ENCODE measurements at regions not wholly inside any gene's neighbourhood (a gene's known extent, or its start where the extent isn't known, plus 50 kb on each side); places are given as distances from the start of the nearest gene placed in this dataset.

DNA sequence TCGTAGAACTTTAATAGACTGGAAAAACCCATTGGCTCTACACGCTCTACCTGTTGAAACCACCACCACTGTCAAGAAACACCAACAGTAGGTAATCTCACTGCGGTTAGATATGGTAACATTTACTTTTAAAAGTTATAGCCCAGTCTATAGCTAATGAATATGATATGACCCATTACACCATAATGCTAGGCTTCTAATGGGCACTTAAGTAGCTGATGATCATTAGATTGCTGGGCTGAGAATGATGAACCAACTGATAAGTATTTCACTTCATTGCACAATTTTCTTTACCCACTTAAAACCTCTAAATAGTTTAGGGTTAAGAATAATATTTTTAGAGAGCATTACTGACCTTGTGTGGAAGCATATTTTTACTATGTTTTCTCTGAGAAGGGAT lies 788.9 kb upstream of the CA10 start:
- H2AK5ac ChIP-seq (ENCODE audit: low read depth, low read length), result no peak overlapping the region
- CTCF ChIA-PET, result no interaction called here
- no peak overlapping the region for H3K56ac ChIP-seq (ENCODE audit: extremely low read depth, insufficient read depth, low read length)
- no peaks in the 10 kb centered on the region for H3K9me1 ChIP-seq (ENCODE audit: insufficient read depth, low read length)
- H3K4me3 ChIP-seq (ENCODE audit: insufficient read depth, low read depth, low read length), result no peak overlapping the region
- H3K14ac ChIP-seq (replicated peaks; ENCODE audit: low read depth, low read length), result no peak overlapping the region
- no peak overlapping the region for H2BK120ac ChIP-seq (ENCODE audit: low read depth, low read length)
- H2BK15ac ChIP-seq (ENCODE audit: low read depth, low read length), result no peak overlapping the region
- no peak overlapping the region for H2BK20ac ChIP-seq (ENCODE audit: low read depth, low read length)
- no peak for ATAC-seq (ENCODE audit: low read depth)
- H3K18ac ChIP-seq (ENCODE audit: low read depth, low read length), result no peak overlapping the region
- peaks cover 13% of the 10 kb centered on the region for H3K9me3 ChIP-seq (ENCODE audit: control insufficient read depth, insufficient read depth, low read length)
- dilution Hi-C loops (cut with HindIII; ENCODE audit: low sequenced_read_pairs, unreplicated experiment) (no loop called here), in situ Hi-C loops (cut with MboI; ENCODE audit: low sequenced_read_pairs) (no loop called here), intact Hi-C loops (cut with micrococcal nuclease) (no loop called here)
- WGBS, 2 experiments (ENCODE audit: extremely low coverage in 2 of 2, insufficient read length in 1 of 2), result no CpG with 5 or more reads among the region's 3 CpGs
- no TSS peak for BruUV-seq (replicated peaks)
- no peak overlapping the region for H2AFZ ChIP-seq (replicated peaks; ENCODE audit: low read length, poor library complexity)
- no peak overlapping the region for H2BK5ac ChIP-seq (ENCODE audit: low read depth, low read length, poor library complexity, severe bottlenecking)
- H3K9ac ChIP-seq (ENCODE audit: low read depth, low read length), result no peak overlapping the region
- H4K20me1 ChIP-seq (ENCODE audit: insufficient read depth, low read length), result no peaks in the 10 kb centered on the region
- no peaks in the 10 kb centered on the region for H3K4me1 ChIP-seq (ENCODE audit: control insufficient read depth, insufficient read depth, low read length)
- H3K4ac ChIP-seq (ENCODE audit: low read depth, low read length), result no peak overlapping the region
- H3K36me3 ChIP-seq (ENCODE audit: control insufficient read depth, insufficient read depth, low read length), result no peaks in the 10 kb centered on the region
- TF ChIP-seq RFX5 (IDR thresholded peaks at IDR 0.05; ENCODE audit: low read depth, low read length), result no peak
- TF ChIP-seq, protein P1, sequence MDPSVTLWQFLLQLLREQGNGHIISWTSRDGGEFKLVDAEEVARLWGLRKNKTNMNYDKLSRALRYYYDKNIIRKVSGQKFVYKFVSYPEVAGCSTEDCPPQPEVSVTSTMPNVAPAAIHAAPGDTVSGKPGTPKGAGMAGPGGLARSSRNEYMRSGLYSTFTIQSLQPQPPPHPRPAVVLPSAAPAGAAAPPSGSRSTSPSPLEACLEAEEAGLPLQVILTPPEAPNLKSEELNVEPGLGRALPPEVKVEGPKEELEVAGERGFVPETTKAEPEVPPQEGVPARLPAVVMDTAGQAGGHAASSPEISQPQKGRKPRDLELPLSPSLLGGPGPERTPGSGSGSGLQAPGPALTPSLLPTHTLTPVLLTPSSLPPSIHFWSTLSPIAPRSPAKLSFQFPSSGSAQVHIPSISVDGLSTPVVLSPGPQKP (IDR thresholded peaks at IDR 0.05; ENCODE audit: borderline replicate concordance, low read depth, low read length), result no peak
- TF ChIP-seq NFE2L2 (IDR thresholded peaks at IDR 0.05; ENCODE audit: low read depth, low read length), result no peak
- TF ChIP-seq, protein P2, sequence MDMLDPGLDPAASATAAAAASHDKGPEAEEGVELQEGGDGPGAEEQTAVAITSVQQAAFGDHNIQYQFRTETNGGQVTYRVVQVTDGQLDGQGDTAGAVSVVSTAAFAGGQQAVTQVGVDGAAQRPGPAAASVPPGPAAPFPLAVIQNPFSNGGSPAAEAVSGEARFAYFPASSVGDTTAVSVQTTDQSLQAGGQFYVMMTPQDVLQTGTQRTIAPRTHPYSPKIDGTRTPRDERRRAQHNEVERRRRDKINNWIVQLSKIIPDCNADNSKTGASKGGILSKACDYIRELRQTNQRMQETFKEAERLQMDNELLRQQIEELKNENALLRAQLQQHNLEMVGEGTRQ (IDR thresholded peaks at IDR 0.05; ENCODE audit: low read depth, low read length), result no peak
- TF ChIP-seq BHLHE40 (IDR thresholded peaks at IDR 0.05; ENCODE audit: low read depth, low read length), result no peak
- TF ChIP-seq CHD1 (IDR thresholded peaks at IDR 0.05; ENCODE audit: low read depth, low read length), result no peak
- no peak for TF ChIP-seq MAZ (IDR thresholded peaks at IDR 0.05; ENCODE audit: borderline replicate concordance, low read depth, low read length)
- TF ChIP-seq RCOR1 (IDR thresholded peaks at IDR 0.05; ENCODE audit: insufficient replicate concordance, low read length), result no peak
- TF ChIP-seq, protein P3, sequence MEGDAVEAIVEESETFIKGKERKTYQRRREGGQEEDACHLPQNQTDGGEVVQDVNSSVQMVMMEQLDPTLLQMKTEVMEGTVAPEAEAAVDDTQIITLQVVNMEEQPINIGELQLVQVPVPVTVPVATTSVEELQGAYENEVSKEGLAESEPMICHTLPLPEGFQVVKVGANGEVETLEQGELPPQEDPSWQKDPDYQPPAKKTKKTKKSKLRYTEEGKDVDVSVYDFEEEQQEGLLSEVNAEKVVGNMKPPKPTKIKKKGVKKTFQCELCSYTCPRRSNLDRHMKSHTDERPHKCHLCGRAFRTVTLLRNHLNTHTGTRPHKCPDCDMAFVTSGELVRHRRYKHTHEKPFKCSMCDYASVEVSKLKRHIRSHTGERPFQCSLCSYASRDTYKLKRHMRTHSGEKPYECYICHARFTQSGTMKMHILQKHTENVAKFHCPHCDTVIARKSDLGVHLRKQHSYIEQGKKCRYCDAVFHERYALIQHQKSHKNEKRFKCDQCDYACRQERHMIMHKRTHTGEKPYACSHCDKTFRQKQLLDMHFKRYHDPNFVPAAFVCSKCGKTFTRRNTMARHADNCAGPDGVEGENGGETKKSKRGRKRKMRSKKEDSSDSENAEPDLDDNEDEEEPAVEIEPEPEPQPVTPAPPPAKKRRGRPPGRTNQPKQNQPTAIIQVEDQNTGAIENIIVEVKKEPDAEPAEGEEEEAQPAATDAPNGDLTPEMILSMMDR (conservative IDR thresholded peaks at IDR 0.05; ENCODE audit: low read depth, low read length), result no peak
- no peak overlapping the region for H4K8ac ChIP-seq (ENCODE audit: low read depth in 2 of 2, low read length in 2 of 2)
- no peak overlapping the region for H3K4me2 ChIP-seq (ENCODE audit: low read depth, low read length)
- no peak overlapping the region for H4K91ac ChIP-seq (ENCODE audit: insufficient read depth, low read depth, low read length)
- no peak for DNase-seq
- no peak overlapping the region for H3K23ac ChIP-seq (ENCODE audit: low read depth, low read length)
- POLR2A ChIA-PET (ENCODE audit: unreplicated experiment), result no interaction called here
- H3K27ac ChIP-seq (ENCODE audit: insufficient read depth, low read length), result no peak overlapping the region
- H3K79me1 ChIP-seq (ENCODE audit: low read depth in 1 of 2, low read length in 2 of 2), result no peaks in the 10 kb centered on the region
- H2AK9ac ChIP-seq (replicated peaks; ENCODE audit: low read depth, low read length, poor library complexity), result no peak overlapping the region
- no peak overlapping the region for H4K5ac ChIP-seq (ENCODE audit: low read depth, low read length)
- no peaks in the 10 kb centered on the region for H3K27me3 ChIP-seq (ENCODE audit: control insufficient read depth, insufficient read depth, low read length)

Measured in IMR-90 (cell line).